Epidermal melanocyte (primary cell): ENCODE measurements at regions not wholly inside any gene's neighbourhood (a gene's known extent, or its start where the extent isn't known, plus 50 kb on each side); places are given as distances from the start of the nearest gene placed in this dataset.

Experiments used
- DNase-seq: peaks from one replicate; pipeline ENCODE4 v3.0.0; 2011; ENCODE audit warnings: low spot score; ENCODE audit not compliant: insufficient read length

- DNase-seq, result no peak
Observed at GRCh38 chr9:107633406-107633805, 143.8 kb upstream of the KLF4 start.

GRCh38 chr9:107632661-107633060, 143.1 kb upstream of the KLF4 start:
- no peak for DNase-seq

- DNase-seq, result no peak
Observed at GRCh38 chr9:107632216-107632615, 142.6 kb upstream of the KLF4 start.

- no peak for DNase-seq
Observed at GRCh38 chr9:107631788-107632187, 142.2 kb upstream of the KLF4 start.

GRCh38 chr9:107630156-107630555, 140.6 kb upstream of the KLF4 start:
- no peak for DNase-seq

- no peak for DNase-seq
Observed at GRCh38 chr9:107628444-107628843, 138.9 kb upstream of the KLF4 start.

- DNase-seq, result no peak
Observed at GRCh38 chr9:107627781-107628180, 138.2 kb upstream of the KLF4 start.

GRCh38 chr9:107626118-107626517, 136.5 kb upstream of the KLF4 start:
- no peak for DNase-seq

GRCh38 chr9:107625383-107625984, 135.9 kb upstream of the KLF4 start:
- DNase-seq, result no peak

- DNase-seq, result no peak
Observed at GRCh38 chr9:107624234-107624948, 134.8 kb upstream of the KLF4 start.

GRCh38 chr9:107621436-107621835, 131.9 kb upstream of the KLF4 start:
- no peak for DNase-seq

- peak; percentile 38 for DNase-seq
Observed at GRCh38 chr9:107620801-107621200, 131.2 kb upstream of the KLF4 start.

GRCh38 chr9:107620236-107620635, 130.7 kb upstream of the KLF4 start:
- no peak for DNase-seq

- no peak for DNase-seq
Observed at GRCh38 chr9:107615321-107615720, 125.8 kb upstream of the KLF4 start.

- DNase-seq, result no peak
Observed at GRCh38 chr9:107614765-107615164, 125.2 kb upstream of the KLF4 start.

- DNase-seq, result no peak
Observed at GRCh38 chr9:107613321-107613720, 123.8 kb upstream of the KLF4 start.

- no peak for DNase-seq
Observed at GRCh38 chr9:107612136-107612535, 122.6 kb upstream of the KLF4 start.

- no peak for DNase-seq
Observed at GRCh38 chr9:107609547-107609946, 120.0 kb upstream of the KLF4 start.

GRCh38 chr9:107606149-107606790, 116.7 kb upstream of the KLF4 start:
- DNase-seq, result no peak

- no peak for DNase-seq
Observed at GRCh38 chr9:107605041-107605440, 115.5 kb upstream of the KLF4 start.

- DNase-seq, result no peak
Observed at GRCh38 chr9:107603281-107603680, 113.7 kb upstream of the KLF4 start.

GRCh38 chr9:107600060-107600573, 110.5 kb upstream of the KLF4 start:
- no peak for DNase-seq
